ENCODE measurements at regions not wholly inside any gene's neighbourhood (a gene's known extent, or its start where the extent isn't known, plus 50 kb on each side); places are given as distances from the start of the nearest gene placed in this dataset.
"Not testable (repeated sequence)": the region's sequence is repeated elsewhere in the genome, so short reads cannot be mapped to it uniquely, and the experiment has no call there.

- no peak for DNase-seq (ENCODE audit: low read depth, low spot score)
- no peak overlapping the region for H3K27ac ChIP-seq
Observed at GRCh38 chr1:223014142-223014873, 128.7 kb downstream of the TLR5 start.

DNA sequence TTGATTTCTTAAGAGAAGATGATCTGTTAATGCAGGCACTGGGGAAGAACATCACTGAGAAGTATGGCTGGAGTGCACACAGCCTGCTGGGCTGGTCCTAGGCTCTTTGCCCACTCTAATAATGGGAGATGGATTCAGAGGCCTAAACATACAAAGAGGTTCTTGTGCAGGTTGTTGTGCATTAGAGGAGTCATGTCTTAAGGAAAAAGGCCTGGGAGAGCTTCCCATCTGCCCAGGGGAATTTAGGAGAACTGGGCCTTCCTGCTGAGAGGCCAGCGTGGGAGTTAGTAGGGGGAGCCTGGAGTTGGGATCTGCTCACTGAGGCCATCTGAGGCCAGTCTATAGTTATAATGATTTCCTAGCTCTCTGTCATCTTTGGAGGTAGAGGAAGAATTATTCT, 126.7 kb downstream of the TLR5 start:
- H3K27ac ChIP-seq = no peak overlapping the region
- DNase-seq (ENCODE audit: low read depth, low spot score) = no peak

DNA sequence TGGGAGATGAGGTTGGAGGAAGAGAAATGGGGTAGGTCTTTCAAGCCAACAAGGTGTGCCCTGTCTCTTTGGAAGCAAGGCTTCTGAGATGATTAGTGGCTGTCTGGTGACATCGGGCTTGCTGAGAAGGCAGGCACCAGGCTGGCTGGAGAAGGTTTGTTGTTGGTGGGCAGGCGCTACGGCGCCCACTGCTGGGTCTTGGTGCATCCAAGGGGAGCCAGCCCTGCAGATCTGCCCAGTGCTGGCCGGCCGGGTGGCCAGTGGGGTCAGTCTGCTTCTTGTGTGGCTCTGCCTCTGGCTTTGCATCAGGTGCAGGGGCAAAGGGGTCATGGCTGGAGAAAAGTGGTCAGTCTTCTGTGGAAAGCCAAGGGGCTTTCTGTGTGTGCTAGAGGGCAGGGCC, 126.2 kb downstream of the TLR5 start:
- DNase-seq (ENCODE audit: low read depth, low spot score) = no peak
- no peak overlapping the region for H3K27ac ChIP-seq

- H3K27ac ChIP-seq = no peak overlapping the region
- DNase-seq (ENCODE audit: low read depth, low spot score) = no peak
Observed at GRCh38 chr1:223017291-223017690, 125.8 kb downstream of the TLR5 start.

DNA sequence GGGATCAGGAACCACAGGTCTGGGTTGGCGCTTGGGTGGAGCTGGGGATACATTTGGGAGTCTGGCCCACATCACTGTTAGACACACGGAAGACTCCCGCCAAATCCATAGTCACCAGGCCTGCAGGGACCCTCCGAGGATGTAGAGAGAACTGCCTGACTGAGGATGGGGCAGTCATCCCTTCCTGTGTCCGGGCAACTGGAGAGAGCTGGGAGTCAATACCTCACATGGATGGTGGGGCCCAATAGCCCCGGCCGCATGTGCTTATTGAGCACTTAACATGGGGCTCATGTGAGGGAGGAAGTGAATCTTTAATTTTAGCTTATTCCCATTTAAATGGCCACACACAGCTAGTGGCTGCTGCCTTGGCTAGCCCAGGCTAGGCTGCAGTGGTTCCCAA, 124.5 kb downstream of the TLR5 start:
- H3K27ac ChIP-seq = no peak overlapping the region
- no peak for DNase-seq (ENCODE audit: low read depth, low spot score)

GRCh38 chr1:223019256-223019655, 123.8 kb downstream of the TLR5 start:
- no peak for DNase-seq (ENCODE audit: low read depth, low spot score)

DNA sequence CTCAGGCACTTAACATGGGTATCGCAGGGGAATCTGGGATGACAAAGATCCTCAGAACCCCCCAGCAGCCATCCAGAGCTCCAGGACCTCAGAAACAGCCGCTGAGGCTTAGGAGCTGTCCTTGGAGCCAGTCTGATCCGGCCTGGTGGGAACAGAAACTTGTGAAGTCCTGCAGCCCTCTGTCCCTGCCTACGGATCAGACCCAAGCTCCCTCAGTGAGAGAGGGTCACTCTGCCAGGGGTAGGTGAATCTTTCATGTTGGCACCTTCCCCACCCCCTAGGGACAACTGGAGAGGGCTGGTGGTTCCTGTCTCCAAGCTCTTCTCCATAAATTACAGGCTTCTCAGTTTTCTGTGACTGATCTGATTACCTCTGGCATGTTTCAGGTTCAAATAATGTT, 122.3 kb downstream of the TLR5 start:
- no peak overlapping the region for H3K27ac ChIP-seq
- DNase-seq (ENCODE audit: low read depth, low spot score) = no peak

More at GRCh38 chr1:223019256-223019655, 123.8 kb downstream of the TLR5 start:
- H3K27ac ChIP-seq = no peak overlapping the region

DNA sequence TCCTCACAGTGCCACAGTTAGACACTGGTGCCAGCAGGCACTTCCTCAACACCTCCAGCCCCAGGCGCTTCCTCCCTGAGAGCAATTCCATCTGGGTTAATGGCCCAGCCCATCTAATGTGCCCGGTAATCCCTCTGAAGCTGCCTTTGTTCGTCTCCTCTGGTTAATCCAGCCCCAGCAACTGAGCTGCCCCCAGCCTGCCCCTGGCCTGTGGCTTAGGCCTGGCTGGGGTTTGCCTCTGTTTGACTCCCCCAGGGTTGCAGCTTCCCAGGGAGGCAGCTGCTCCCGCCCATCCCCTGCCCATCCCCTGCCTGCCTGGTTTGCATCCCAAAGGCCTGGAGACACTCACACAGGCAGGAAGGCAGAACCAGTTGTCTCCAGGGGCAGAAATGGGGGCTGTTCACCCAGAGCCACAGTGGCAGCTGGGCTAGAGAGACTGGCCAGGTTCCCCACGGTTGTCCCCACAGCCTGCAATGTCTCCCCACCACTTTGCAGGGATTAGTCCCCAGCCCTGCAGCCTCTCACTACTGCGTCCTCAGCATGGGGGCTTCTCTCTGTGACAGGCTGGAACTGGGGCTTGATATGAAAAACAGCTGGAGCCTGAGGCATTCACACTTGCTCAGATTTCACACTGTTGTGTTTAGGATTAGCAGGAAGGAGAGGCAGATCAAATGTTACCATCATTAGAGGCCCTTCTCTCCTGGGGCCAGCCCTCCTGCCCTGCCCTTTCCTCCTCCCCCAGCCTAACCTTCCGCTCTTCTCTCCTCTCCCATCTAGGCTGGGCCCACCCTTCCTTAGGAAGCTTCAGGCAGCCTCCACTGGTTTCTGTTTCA, 120.2 kb downstream of the TLR5 start:
- H3K27ac ChIP-seq = no peak overlapping the region
- DNase-seq (ENCODE audit: low read depth, low spot score) = no peak

- no peak overlapping the region for H3K27ac ChIP-seq
- no peak for DNase-seq (ENCODE audit: low read depth, low spot score)
Observed at GRCh38 chr1:223023863-223024262, 119.2 kb downstream of the TLR5 start.

- not testable (repeated sequence) for DNase-seq (ENCODE audit: low read depth, low spot score); H3K27ac ChIP-seq
Observed at GRCh38 chr1:223024486-223024885, 118.6 kb downstream of the TLR5 start.

GRCh38 chr1:223025190-223025734, 117.8 kb downstream of the TLR5 start:
- not testable (repeated sequence) for DNase-seq (ENCODE audit: low read depth, low spot score); H3K27ac ChIP-seq

GRCh38 chr1:223026639-223027038, 116.4 kb downstream of the TLR5 start:
- H3K27ac ChIP-seq; DNase-seq (ENCODE audit: low read depth, low spot score): not testable (repeated sequence)

DNA sequence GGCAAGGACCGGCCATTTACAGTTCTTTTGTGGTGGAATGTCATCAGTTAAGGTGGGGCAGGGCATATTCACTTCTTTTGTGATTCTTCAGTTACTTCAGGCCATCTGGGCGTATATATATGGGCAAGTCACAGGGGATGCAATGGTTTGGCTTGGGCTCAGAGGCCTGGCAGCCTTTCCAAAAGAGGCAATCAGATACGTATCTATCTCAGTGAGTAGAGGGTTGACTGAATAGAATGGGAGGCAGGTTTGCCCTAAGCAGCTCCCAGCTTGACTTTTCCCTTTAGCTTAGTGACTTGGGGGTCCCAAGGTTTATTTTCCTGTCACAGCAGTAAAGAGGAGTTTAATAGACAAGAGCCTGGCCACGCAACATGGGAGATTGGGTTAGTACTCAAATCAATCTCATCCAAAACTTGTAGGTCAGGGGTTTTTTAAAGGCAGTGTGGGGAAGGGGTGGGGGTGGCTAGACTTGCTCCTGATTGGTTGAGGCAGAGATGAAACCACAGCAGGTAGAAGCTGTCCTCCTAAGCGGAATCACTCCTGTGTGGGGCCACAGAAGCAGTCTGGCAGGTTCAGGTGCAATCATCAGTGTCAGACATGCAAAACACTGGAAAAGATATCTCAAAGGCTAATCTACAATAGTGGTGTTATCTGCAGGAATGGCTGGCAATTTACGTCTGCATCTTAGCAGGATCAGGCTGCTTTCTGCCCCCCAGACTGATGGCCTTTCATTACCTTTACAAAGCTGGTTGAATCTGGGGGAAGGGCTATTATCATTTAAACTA, 112.9 kb downstream of the TLR5 start:
- no peak for DNase-seq (ENCODE audit: low read depth, low spot score)
- H3K27ac ChIP-seq = no peak overlapping the region

GRCh38 chr1:223030871-223031400, 112.1 kb downstream of the TLR5 start:
- DNase-seq (ENCODE audit: low read depth, low spot score) = no peak
- no peak overlapping the region for H3K27ac ChIP-seq

DNA sequence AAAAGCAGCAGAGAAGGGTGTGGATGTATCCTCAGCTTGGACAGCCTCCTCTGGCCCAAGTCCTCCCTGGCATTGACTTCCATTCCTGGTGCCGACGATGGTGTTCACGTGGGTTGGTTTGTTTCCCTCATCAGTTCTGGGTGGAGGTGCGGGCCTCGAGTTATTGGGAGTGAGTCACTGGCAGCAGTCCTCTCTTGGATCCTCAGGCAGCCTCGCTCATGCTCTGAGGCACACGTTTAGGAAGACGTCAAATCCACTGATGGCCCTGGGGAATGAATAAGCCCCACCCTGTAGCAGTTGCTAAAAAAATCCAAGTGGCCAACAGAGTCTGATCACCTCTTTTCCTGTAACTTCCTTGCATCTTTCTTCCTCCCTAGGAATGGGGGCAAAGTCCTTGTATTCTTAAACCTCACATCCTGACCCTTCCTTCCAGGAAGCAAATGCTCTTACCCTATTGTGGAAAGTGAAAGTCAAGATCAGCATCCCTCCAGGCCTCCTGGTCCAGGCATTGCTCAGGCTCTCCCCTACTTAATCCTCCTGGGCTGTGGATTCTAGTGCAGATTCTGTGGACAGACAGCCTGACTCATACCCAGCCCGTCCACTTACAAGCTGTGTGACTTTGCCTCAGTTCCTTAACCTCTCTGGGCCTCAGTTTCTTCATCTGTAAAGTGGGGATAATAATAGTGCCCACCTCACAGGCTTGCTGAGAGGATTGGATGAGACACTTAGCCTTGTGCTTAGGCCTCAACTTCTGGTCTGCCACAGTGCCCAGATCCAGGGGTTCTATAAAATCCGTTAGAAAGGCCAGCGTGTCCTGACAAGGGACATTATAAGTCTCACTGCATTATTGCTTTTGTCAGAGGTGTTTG, 111.1 kb downstream of the TLR5 start:
- no peak overlapping the region for H3K27ac ChIP-seq
- no peak for DNase-seq (ENCODE audit: low read depth, low spot score)

GRCh38 chr1:223033658-223034057, 109.4 kb downstream of the TLR5 start:
- DNase-seq (ENCODE audit: low read depth, low spot score) = no peak
- no peak overlapping the region for H3K27ac ChIP-seq

DNA sequence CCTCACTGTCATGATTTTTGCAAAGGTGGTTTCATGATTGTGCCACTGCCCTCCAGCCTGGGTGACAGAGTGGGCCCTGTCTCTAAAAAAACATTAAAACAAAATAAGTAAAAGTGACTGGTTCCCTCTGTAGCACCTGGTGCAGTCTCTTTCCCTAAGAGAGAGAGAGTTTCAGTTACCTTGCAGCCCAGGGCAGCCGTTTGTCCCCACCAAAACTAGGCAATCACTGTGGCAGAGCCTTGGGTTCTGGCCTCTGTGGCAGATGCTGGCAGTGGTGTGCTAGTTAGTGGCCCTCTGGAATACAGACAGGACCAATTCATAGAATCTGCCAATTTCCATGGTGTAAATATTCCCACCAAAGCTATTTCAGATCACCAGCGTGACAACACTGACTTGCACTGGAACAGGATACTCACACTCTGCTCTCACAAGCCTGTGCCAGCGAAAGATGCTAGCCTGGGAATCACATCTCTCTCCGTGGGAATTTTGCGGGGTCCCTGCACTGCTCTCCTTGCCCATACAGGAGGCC, 108.7 kb downstream of the TLR5 start:
- H3K27ac ChIP-seq = no peak overlapping the region
- no peak for DNase-seq (ENCODE audit: low read depth, low spot score)

GRCh38 chr1:223035724-223036478, 107.1 kb downstream of the TLR5 start:
- no peak overlapping the region for H3K27ac ChIP-seq
- DNase-seq (ENCODE audit: low read depth, low spot score) = no peak
